Breast epithelium (tissue), 3 donors: ENCODE measurements at regions not wholly inside any gene's neighbourhood (a gene's known extent, or its start where the extent isn't known, plus 50 kb on each side); places are given as distances from the start of the nearest gene placed in this dataset.

Source experiments
- CTCF ChIP-seq, 3 donors: fragments of 450-650 bp; IDR thresholded peaks; one replicate each; pipeline ENCODE4 v1.5.1; 2016 to 2017; ENCODE audit warnings: antibody characterized with exemption in 3 of 3, mild to moderate bottlenecking in 3 of 3, moderate library complexity in 3 of 3
- POLR2AphosphoS5 ChIP-seq, 3 donors: sonication (generic); formaldehyde crosslinking; IDR thresholded peaks; one replicate each; pipeline ENCODE4 v1.6.1; 2017; ENCODE audit warnings: antibody characterized with exemption in 3 of 3

GRCh38 chr22:49585461-49586243, 242.0 kb downstream of the BRD1 start:
- TF ChIP-seq CTCF (IDR thresholded peaks at IDR 0.05) (no peak), POLR2AphosphoS5 (IDR thresholded peaks at IDR 0.05) (no peak)
